Osteocyte (in vitro differentiated cells): ENCODE measurements at regions not wholly inside any gene's neighbourhood (a gene's known extent, or its start where the extent isn't known, plus 50 kb on each side); places are given as distances from the start of the nearest gene placed in this dataset.

Experiments used
- DNase-seq: peaks from one replicate; pipeline ENCODE4 v3.0.0; 2021; ENCODE audit warnings: mixed read lengths; ENCODE audit not compliant: unreplicated experiment; ENCODE audit errors: extremely low spot score
- H3K27ac Mint-ChIP-seq: one replicate; pipeline ENCODE4 v1.8.0; 2021; ENCODE audit warnings: mild to moderate bottlenecking, mixed read lengths; ENCODE audit not compliant: unreplicated experiment
- H3K27me3 Mint-ChIP-seq: one replicate; pipeline ENCODE4 v1.8.0; 2021; ENCODE audit warnings: mixed read lengths; ENCODE audit not compliant: unreplicated experiment
- H3K36me3 Mint-ChIP-seq: one replicate; pipeline ENCODE4 v1.8.0; 2021; ENCODE audit warnings: mixed read lengths; ENCODE audit not compliant: unreplicated experiment
- H3K4me1 Mint-ChIP-seq: one replicate; pipeline ENCODE4 v1.8.0; 2021; ENCODE audit warnings: mixed read lengths; ENCODE audit not compliant: unreplicated experiment
- H3K4me3 Mint-ChIP-seq: one replicate; pipeline ENCODE4 v1.8.0; 2021; ENCODE audit warnings: mild to moderate bottlenecking, moderate library complexity, mixed read lengths; ENCODE audit not compliant: unreplicated experiment
- H3K9me3 Mint-ChIP-seq: one replicate; pipeline ENCODE4 v1.8.0; 2021; ENCODE audit warnings: mixed read lengths; ENCODE audit not compliant: unreplicated experiment
- TF ChIP-seq, protein P1 (sequence below): fragments of 200-600 bp; sonication (generic); IDR thresholded peaks from 2 replicates; pipeline ENCODE4 v1.5.0; 2021; ENCODE audit warnings: antibody characterized with exemption, mild to moderate bottlenecking, moderate library complexity

DNA sequence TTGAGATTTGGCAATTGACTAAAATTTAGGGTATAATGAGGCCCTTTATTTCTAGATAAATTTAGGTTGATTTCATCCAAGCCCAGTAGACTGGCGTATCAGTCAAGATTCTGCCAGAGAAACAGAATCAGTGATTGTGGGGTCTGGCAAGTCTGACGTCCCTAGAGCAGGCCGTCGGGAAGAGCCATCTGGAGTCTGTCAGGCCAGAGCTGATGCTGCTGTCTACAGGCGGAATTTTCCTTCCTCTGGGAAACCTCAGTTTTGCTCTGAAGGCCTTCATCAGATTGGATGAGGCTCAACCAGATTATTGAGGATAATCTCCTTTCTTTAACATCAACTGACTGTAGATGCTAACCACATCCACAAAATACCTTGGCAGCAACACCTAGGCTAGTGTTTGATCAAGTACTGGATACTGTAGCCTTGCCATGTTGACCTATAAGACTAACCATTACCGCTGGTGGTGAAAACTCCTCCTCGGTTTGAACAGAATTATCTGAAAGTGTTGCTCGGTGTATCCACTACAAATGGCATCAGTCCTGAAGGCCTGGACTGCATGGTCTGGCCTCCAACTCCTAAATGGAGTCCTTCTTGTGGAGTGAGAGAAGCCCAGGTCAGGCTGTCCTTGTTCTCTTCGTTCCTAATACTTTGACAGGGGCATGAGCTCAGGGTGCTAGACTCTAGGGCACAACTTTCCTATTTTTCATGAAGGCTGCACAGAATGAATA is 83.2 kb upstream of the ANKH start:
- no peaks in the 10 kb centered on the region for H3K9me3 Mint-ChIP-seq
- no peak overlapping the region for H3K4me3 Mint-ChIP-seq
- H3K27ac Mint-ChIP-seq = no peak overlapping the region
- peaks cover 60% of the 10 kb centered on the region for H3K27me3 Mint-ChIP-seq
- no peaks in the 10 kb centered on the region for H3K4me1 Mint-ChIP-seq
- TF ChIP-seq, protein P1, sequence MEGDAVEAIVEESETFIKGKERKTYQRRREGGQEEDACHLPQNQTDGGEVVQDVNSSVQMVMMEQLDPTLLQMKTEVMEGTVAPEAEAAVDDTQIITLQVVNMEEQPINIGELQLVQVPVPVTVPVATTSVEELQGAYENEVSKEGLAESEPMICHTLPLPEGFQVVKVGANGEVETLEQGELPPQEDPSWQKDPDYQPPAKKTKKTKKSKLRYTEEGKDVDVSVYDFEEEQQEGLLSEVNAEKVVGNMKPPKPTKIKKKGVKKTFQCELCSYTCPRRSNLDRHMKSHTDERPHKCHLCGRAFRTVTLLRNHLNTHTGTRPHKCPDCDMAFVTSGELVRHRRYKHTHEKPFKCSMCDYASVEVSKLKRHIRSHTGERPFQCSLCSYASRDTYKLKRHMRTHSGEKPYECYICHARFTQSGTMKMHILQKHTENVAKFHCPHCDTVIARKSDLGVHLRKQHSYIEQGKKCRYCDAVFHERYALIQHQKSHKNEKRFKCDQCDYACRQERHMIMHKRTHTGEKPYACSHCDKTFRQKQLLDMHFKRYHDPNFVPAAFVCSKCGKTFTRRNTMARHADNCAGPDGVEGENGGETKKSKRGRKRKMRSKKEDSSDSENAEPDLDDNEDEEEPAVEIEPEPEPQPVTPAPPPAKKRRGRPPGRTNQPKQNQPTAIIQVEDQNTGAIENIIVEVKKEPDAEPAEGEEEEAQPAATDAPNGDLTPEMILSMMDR = no peak
- no peaks in the 10 kb centered on the region for H3K36me3 Mint-ChIP-seq
- DNase-seq = no peak

DNA sequence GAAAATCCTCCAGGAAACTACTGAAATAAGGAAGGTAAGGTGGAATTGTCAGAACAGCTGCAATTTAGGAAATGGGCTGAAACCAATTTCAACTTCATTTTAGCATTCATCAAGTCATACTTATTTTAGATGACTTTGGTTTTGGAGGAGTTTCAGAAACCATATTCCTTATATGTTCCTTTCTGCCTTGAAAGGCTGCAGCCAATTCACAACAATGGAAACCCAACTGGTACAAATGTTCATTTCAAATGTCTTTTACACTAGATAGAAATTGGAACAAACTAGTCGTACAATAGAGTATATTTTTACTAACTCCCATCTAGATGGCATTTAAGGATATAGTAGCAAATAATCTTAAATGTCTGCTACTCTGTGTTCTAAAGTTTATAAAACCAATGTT is 82.6 kb upstream of the ANKH start:
- TF ChIP-seq, protein P1 = no peak
- Mint-ChIP-seq H3K4me1 (no peaks in the 10 kb centered on the region), H3K36me3 (peaks cover 2% of the 10 kb centered on the region), H3K4me3 (no peak overlapping the region), H3K27ac (no peak overlapping the region), H3K9me3 (peaks cover 5% of the 10 kb centered on the region), H3K27me3 (peaks cover 66% of the 10 kb centered on the region)
- DNase-seq = no peak

DNA sequence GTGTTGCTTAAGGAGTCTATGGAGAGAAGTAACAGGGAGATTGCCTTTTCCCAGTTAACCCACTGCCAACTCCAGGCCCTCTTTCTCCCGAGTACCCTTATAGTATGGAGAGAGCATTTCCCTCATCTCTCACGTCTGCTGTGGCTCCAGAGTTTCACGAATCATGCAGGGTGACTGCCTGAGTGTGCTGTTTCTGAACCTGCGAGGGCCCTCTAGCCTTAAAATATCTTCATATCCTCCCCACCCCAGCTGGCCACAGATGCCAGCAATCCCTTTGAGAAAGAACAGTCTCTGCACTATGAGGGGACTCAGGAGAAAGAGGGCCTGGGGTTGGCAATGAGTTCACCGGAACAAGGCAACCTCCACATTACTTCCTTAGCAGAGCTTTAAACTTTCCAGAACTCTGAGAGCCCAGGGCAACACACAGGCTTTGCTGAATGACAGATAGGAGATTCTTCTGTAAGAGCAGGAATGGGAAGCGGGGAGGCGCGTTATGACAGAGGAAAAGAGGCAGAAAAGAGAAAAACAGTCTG is 81.6 kb upstream of the ANKH start:
- DNase-seq = no peak
- Mint-ChIP-seq H3K36me3 (peaks cover 2% of the 10 kb centered on the region), H3K27ac (no peak overlapping the region), H3K4me1 (no peaks in the 10 kb centered on the region), H3K9me3 (peaks cover 7% of the 10 kb centered on the region), H3K27me3 (peaks cover 63% of the 10 kb centered on the region), H3K4me3 (no peak overlapping the region)
- TF ChIP-seq, protein P1 = no peak

DNA sequence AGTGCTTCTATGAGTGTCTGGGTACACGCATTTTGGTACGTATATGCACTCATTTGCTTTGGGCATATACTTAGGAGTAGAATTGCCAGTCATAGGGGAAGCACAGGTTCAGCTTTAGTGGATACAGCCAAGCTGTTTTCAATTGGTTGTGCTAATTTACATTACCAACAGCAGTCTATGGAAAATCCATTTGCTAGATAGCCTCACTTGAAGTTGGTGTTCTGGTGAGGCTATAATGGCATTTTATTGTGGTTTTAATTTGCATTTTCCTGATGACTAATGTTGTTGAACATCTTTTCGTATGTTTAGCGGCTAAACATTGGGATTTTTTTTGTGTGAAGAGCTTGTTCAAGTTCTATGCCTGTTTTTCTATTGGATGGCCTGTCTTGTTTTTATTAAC is 76.8 kb upstream of the ANKH start:
- DNase-seq = no peak
- TF ChIP-seq, protein P1 = no peak
- H3K4me1 Mint-ChIP-seq = no peaks in the 10 kb centered on the region
- H3K36me3 Mint-ChIP-seq = peaks cover 2% of the 10 kb centered on the region
- peaks cover 7% of the 10 kb centered on the region for H3K9me3 Mint-ChIP-seq
- no peak overlapping the region for H3K27ac Mint-ChIP-seq
- H3K4me3 Mint-ChIP-seq = no peak overlapping the region
- H3K27me3 Mint-ChIP-seq = peaks cover 56% of the 10 kb centered on the region

DNA sequence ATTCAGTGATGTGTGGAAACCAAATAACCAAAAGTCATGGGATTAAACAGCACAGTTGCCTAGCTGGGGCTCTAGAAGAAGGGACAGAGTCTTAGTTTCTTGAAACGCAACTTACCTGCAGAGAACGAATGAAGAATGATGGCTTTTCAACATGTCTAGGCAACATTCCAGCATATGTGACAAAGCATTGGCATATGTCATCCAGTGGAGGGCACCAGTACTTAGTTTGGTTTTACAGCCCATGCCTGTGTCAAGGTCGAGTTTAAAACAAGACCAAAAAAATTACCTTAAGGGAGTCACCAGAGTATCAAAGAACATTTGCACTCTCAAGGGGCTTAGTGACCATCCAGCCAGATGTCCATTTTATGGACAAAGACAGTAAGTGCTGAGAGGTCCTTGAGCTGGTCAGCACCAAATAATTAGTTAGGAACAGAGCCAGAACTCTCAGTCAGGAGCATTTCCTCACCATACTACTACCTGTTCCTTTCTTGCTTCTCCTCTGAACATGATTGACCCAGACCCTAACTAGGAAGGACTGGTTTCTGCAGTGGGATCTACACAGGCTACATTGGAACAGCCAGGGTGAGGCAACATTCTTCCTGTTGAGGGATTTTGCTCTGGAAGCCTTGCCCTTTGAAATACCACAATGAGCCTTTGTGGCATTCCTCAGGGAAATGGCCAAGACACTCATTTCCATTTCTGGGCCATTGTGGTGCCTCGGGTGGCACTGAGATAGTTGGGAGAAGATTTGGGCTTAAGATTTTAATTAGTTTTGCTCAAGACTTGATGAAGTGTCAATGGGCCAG is 75.4 kb upstream of the ANKH start:
- no peak for DNase-seq
- H3K27ac Mint-ChIP-seq = no peak overlapping the region
- TF ChIP-seq, protein P1 = peak; percentile 40
- H3K36me3 Mint-ChIP-seq = peaks cover 2% of the 10 kb centered on the region
- H3K4me3 Mint-ChIP-seq = no peak overlapping the region
- H3K27me3 Mint-ChIP-seq = peaks cover 56% of the 10 kb centered on the region
- peaks cover 7% of the 10 kb centered on the region for H3K9me3 Mint-ChIP-seq
- H3K4me1 Mint-ChIP-seq = no peaks in the 10 kb centered on the region
